ENCODE measurements at regions not wholly inside any gene's neighbourhood (a gene's known extent, or its start where the extent isn't known, plus 50 kb on each side); places are given as distances from the start of the nearest gene placed in this dataset.

DNA sequence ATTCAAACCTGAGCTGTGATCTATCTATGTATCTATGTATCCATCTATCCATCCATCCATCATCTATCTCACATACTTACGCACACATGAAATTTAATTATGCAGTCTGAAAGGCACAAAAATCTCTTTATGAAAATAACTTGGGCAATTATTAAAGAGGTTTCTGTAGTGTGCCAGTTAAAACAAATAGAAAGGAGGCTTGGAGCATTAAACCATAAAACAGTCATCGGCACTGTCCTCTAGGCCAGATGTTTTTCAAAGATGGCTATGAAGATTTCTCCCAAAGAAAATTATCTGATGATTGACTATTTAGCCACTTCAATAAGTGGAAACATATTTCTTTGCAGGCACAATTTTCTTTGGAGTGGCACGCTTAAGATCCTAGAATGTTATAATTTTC, 392.5 kb upstream of the RPS23 start:
- H3K4me1 ChIP-seq: no peaks in the 10 kb centered on the region
- no peak for TF ChIP-seq POLR2A (IDR thresholded peaks at IDR 0.05)
- TF ChIP-seq, protein P1, sequence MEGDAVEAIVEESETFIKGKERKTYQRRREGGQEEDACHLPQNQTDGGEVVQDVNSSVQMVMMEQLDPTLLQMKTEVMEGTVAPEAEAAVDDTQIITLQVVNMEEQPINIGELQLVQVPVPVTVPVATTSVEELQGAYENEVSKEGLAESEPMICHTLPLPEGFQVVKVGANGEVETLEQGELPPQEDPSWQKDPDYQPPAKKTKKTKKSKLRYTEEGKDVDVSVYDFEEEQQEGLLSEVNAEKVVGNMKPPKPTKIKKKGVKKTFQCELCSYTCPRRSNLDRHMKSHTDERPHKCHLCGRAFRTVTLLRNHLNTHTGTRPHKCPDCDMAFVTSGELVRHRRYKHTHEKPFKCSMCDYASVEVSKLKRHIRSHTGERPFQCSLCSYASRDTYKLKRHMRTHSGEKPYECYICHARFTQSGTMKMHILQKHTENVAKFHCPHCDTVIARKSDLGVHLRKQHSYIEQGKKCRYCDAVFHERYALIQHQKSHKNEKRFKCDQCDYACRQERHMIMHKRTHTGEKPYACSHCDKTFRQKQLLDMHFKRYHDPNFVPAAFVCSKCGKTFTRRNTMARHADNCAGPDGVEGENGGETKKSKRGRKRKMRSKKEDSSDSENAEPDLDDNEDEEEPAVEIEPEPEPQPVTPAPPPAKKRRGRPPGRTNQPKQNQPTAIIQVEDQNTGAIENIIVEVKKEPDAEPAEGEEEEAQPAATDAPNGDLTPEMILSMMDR (IDR thresholded peaks at IDR 0.05): no peak
- no peak overlapping the region for H3K27ac ChIP-seq
- H3K9me3 ChIP-seq: no peaks in the 10 kb centered on the region
- no peaks in the 10 kb centered on the region for H3K27me3 ChIP-seq
- no peak overlapping the region for H3K4me3 ChIP-seq
- DNase-seq: no peak
- intact Hi-C loops (cut with DNase I; ENCODE audit: low total_unique reads): no loop called here
- H3K36me3 ChIP-seq: no peaks in the 10 kb centered on the region

DNA sequence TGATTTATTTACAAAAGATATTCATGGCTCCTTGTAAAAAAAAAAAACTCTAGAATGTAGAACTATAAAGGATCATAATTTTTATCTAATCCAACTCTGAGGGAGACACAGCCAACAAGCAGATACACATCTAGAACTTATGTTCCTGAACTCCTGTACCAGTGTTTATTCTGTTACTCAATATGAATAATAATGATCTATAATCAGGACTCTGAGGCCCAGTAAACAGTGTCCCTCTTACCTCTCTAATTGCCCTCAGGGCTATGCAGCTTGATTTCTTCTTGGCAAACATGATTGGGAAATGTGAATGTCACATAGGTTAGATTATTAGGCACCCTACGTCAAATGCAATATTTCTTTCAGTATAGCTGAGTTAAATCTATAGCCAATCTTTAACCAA, 391.6 kb upstream of the RPS23 start:
- no peak for DNase-seq
- Histone ChIP-seq H3K4me1 (no peaks in the 10 kb centered on the region), H3K36me3 (no peaks in the 10 kb centered on the region), H3K9me3 (no peaks in the 10 kb centered on the region), H3K27me3 (no peaks in the 10 kb centered on the region), H3K27ac (no peak overlapping the region), H3K4me3 (no peak overlapping the region)
- TF ChIP-seq, protein P1 (IDR thresholded peaks at IDR 0.05): no peak
- TF ChIP-seq POLR2A (IDR thresholded peaks at IDR 0.05): no peak
- intact Hi-C loops (cut with DNase I; ENCODE audit: low total_unique reads): no loop called here

DNA sequence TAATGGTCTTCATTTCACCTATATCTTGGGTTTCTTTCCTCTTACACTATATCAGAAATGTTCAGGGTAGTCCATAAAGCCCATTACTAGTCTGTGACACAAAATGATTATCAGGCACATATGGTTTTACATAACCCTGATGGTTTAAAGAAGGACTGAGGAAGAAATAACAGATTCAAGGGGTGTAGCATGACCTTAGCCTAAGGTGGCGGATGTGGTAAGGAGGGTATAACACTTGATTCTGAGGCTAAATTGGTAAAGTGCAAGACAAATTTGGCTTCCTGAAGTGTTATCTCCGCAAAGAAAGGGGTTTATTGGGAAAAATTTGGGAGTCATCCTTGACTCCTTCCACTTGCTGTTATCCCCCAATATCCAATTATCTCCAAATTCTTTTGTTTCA, 388.2 kb upstream of the RPS23 start:
- DNase-seq: no peak
- no peaks in the 10 kb centered on the region for H3K4me1 ChIP-seq
- no peaks in the 10 kb centered on the region for H3K9me3 ChIP-seq
- H3K27ac ChIP-seq: no peak overlapping the region
- no peak for TF ChIP-seq POLR2A (IDR thresholded peaks at IDR 0.05)
- TF ChIP-seq, protein P1 (IDR thresholded peaks at IDR 0.05): no peak
- no peaks in the 10 kb centered on the region for H3K27me3 ChIP-seq
- H3K36me3 ChIP-seq: no peaks in the 10 kb centered on the region
- H3K4me3 ChIP-seq: no peak overlapping the region
- intact Hi-C loops (cut with DNase I; ENCODE audit: low total_unique reads): no loop called here

DNA sequence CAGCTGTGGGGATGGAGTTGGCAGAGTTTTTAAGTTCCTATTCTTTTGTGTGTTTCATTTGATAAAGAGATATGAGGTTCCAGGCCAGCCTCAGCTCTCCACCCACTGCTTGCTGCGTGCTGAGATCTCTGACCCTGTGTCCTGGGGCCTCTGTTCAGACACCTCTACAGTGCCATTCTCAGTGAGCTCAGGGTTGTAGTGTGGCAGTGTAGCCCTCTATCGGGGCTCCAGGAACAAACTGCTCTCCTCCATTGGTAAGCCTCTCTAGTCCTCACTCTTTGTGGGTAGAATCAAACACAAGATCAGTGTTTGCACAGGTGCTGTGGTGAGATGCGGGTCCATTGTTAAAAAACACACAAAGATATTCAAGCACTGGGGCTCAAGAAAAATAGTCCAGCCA, 386.6 kb upstream of the RPS23 start:
- no peak overlapping the region for H3K4me3 ChIP-seq
- no peak overlapping the region for H3K27ac ChIP-seq
- no peaks in the 10 kb centered on the region for H3K36me3 ChIP-seq
- no peaks in the 10 kb centered on the region for H3K9me3 ChIP-seq
- no peak for TF ChIP-seq POLR2A (IDR thresholded peaks at IDR 0.05)
- TF ChIP-seq, protein P1 (IDR thresholded peaks at IDR 0.05): no peak
- H3K27me3 ChIP-seq: no peaks in the 10 kb centered on the region
- intact Hi-C loops (cut with DNase I; ENCODE audit: low total_unique reads): no loop called here
- DNase-seq: no peak
- H3K4me1 ChIP-seq: no peaks in the 10 kb centered on the region

DNA sequence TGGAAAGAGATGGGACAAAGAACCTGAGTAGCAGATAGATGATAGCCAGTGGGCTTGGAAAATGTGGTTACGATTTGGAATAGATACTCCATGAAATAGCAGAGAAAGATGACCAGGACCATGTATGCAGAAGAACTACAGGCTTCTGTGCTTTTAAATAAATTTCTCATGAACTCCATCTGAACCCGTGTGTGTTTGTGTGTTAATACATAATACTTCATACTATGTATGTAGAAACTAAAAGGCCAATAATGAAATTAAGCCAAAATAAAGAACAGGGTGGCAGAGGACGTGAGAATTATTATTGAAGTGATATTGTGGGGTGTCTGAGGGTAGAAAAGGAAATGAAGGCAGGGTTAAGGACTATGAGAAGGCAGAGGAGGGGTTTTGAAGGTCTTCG, 385.1 kb upstream of the RPS23 start:
- intact Hi-C loops (cut with DNase I; ENCODE audit: low total_unique reads): no loop called here
- TF ChIP-seq, protein P1 (IDR thresholded peaks at IDR 0.05): no peak
- no peak for TF ChIP-seq POLR2A (IDR thresholded peaks at IDR 0.05)
- Histone ChIP-seq H3K27me3 (no peaks in the 10 kb centered on the region), H3K4me1 (no peaks in the 10 kb centered on the region), H3K27ac (no peak overlapping the region), H3K9me3 (no peaks in the 10 kb centered on the region), H3K36me3 (no peaks in the 10 kb centered on the region), H3K4me3 (no peak overlapping the region)
- no peak for DNase-seq

All from uterus (tissue), 3 donors.